A673 (cell line): ENCODE measurements at regions not wholly inside any gene's neighbourhood (a gene's known extent, or its start where the extent isn't known, plus 50 kb on each side); places are given as distances from the start of the nearest gene placed in this dataset.

Source experiments
- EZH2 ChIP-seq: fragments of 200-600 bp; sonication (generic); IDR thresholded peaks from 2 replicates; pipeline ENCODE4 v1.6.1; 2017; ENCODE audit warnings: borderline replicate concordance, low read depth, mild to moderate bottlenecking, mixed read lengths, antibody characterized with exemption, low read length; ENCODE audit not compliant: poor library complexity, severe bottlenecking
- TF ChIP-seq, protein P1 (sequence below): fragments of 300-800, 200-600 bp; sonication (generic); conservative IDR thresholded peaks from 2 replicates; pipeline ENCODE4 v1.5.1; 2017; ENCODE audit warnings: low read depth, mild to moderate bottlenecking, antibody characterized with exemption, low read length, moderate library complexity, mixed read lengths

DNA sequence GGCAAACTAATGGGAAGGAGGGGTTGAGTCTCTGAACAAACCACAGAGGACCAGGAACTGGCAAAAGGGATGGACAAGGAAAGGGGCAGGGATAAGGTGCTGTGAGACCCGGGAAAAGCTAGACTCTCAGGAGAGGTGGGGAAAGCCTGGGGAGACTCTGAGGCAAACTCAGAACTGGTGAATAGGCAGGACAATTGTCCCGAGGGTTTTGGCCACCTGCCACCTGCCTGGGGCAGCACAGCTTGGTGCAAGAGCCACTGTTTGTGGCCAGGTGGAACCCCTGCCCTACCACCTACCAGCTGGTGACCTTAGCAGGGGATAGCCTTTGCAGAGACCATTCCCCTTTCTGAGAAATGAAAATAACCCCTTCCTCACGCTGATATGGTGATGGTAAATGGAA is 129.4 kb upstream of the ASB18 start:
- TF ChIP-seq, protein P1, sequence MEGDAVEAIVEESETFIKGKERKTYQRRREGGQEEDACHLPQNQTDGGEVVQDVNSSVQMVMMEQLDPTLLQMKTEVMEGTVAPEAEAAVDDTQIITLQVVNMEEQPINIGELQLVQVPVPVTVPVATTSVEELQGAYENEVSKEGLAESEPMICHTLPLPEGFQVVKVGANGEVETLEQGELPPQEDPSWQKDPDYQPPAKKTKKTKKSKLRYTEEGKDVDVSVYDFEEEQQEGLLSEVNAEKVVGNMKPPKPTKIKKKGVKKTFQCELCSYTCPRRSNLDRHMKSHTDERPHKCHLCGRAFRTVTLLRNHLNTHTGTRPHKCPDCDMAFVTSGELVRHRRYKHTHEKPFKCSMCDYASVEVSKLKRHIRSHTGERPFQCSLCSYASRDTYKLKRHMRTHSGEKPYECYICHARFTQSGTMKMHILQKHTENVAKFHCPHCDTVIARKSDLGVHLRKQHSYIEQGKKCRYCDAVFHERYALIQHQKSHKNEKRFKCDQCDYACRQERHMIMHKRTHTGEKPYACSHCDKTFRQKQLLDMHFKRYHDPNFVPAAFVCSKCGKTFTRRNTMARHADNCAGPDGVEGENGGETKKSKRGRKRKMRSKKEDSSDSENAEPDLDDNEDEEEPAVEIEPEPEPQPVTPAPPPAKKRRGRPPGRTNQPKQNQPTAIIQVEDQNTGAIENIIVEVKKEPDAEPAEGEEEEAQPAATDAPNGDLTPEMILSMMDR: no peak
- no peak for TF ChIP-seq EZH2
